Loucy (cell line): ENCODE measurements at regions not wholly inside any gene's neighbourhood (a gene's known extent, or its start where the extent isn't known, plus 50 kb on each side); places are given as distances from the start of the nearest gene placed in this dataset.

Experiments used
- EZH2phosphoT487 ChIP-seq: fragments of 200-600 bp; IDR thresholded peaks from 2 replicates; pipeline ENCODE4 v1.6.1; 2018; ENCODE audit warnings: antibody characterized with exemption, mild to moderate bottlenecking, moderate library complexity, borderline replicate concordance
- TF ChIP-seq, protein P1 (sequence below): fragments of 200-600 bp; sonication (generic); conservative IDR thresholded peaks from 2 replicates; pipeline ENCODE4 v1.5.1; 2014; ENCODE audit warnings: mild to moderate bottlenecking, antibody characterized with exemption, low read length

GRCh38 chr20:22807646-22808244 lies 223.4 kb upstream of the FOXA2 start:
- TF ChIP-seq, protein P1, sequence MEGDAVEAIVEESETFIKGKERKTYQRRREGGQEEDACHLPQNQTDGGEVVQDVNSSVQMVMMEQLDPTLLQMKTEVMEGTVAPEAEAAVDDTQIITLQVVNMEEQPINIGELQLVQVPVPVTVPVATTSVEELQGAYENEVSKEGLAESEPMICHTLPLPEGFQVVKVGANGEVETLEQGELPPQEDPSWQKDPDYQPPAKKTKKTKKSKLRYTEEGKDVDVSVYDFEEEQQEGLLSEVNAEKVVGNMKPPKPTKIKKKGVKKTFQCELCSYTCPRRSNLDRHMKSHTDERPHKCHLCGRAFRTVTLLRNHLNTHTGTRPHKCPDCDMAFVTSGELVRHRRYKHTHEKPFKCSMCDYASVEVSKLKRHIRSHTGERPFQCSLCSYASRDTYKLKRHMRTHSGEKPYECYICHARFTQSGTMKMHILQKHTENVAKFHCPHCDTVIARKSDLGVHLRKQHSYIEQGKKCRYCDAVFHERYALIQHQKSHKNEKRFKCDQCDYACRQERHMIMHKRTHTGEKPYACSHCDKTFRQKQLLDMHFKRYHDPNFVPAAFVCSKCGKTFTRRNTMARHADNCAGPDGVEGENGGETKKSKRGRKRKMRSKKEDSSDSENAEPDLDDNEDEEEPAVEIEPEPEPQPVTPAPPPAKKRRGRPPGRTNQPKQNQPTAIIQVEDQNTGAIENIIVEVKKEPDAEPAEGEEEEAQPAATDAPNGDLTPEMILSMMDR: no peak
- TF ChIP-seq EZH2phosphoT487: no peak
